ENCODE measurements at regions not wholly inside any gene's neighbourhood (a gene's known extent, or its start where the extent isn't known, plus 50 kb on each side); places are given as distances from the start of the nearest gene placed in this dataset.

DNA sequence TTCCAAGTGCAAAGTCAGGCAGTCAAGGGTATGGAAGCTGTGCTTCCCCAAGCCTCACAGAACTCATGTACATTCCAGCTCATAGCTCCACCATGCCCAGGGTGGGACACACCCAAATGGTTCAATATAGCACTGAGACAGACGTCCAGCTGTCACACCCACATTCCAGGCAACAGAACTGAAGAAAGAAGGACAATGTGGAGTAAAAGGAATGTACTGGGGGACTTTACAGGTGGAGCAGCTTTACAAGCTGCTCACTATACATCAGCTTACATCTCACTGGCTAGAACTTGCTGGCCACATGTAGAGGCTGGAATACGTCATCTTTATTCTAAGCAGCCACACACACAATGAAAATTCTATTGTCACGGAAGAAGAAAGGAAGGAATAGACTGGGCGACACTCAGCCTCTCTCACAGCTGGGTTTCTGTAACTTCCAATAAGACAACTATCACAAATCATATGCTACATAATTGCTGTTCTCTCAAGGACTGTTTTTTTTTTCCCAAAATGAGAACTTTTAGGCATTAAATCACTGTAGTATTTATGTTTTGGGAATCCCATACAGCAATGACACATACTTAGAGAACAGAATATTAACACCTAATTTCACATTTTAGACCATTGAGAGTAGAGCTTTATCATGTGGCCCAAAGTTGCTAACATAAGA is 86.1 kb downstream of the KLF12 start:
- H3K27me3 ChIP-seq (ENCODE audit: control insufficient read depth, insufficient read depth, low read length): no peaks in the 10 kb centered on the region
- no peaks in the 10 kb centered on the region for H3K36me3 ChIP-seq (ENCODE audit: control insufficient read depth, insufficient read depth, low read length)
- H3K27ac ChIP-seq (ENCODE audit: low read depth, low read length): peak overlapping the region; percentile 33
- no peaks in the 10 kb centered on the region for H3K9me3 ChIP-seq (ENCODE audit: control insufficient read depth, insufficient read depth, low read length)
- WGBS (ENCODE audit: insufficient coverage): no CpG with 5 or more reads among the region's 4 CpGs
- peak in 1 of 6 donors; percentile 6 for DNase-seq (ENCODE audit: low read depth in 4 of 6, low spot score in 6 of 6)
- no peaks in the 10 kb centered on the region for H3K4me1 ChIP-seq (ENCODE audit: control insufficient read depth, insufficient read depth, low read length)
- no peak overlapping the region for H3K4me3 ChIP-seq (ENCODE audit: low read depth, low read length)

DNA sequence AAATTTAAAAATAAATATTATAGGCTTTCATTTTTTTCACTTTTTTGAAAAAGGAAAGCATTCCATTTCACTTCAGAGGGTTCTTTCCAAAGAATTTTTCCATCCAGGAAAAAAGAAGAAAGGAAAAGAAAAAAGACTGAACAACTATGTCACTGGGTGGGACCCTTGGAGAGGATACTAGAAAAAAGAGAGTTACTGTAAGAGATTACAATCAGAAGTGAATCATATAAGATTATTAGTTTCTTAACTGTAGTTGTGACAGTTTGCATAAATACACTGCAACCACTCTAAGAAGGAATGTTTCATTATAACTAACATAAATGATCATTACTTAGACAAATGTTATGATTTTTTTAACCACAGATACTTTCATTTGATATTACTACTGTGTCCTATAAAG is 87.8 kb downstream of the KLF12 start:
- Histone ChIP-seq H3K27ac (ENCODE audit: low read depth, low read length) (no peak overlapping the region), H3K9me3 (ENCODE audit: control insufficient read depth, insufficient read depth, low read length) (no peaks in the 10 kb centered on the region), H3K27me3 (ENCODE audit: control insufficient read depth, insufficient read depth, low read length) (no peaks in the 10 kb centered on the region), H3K4me3 (ENCODE audit: low read depth, low read length) (no peak overlapping the region), H3K36me3 (ENCODE audit: control insufficient read depth, insufficient read depth, low read length) (no peaks in the 10 kb centered on the region), H3K4me1 (ENCODE audit: control insufficient read depth, insufficient read depth, low read length) (no peaks in the 10 kb centered on the region)
- no peak for DNase-seq (ENCODE audit: low read depth in 4 of 6, low spot score in 6 of 6)

DNA sequence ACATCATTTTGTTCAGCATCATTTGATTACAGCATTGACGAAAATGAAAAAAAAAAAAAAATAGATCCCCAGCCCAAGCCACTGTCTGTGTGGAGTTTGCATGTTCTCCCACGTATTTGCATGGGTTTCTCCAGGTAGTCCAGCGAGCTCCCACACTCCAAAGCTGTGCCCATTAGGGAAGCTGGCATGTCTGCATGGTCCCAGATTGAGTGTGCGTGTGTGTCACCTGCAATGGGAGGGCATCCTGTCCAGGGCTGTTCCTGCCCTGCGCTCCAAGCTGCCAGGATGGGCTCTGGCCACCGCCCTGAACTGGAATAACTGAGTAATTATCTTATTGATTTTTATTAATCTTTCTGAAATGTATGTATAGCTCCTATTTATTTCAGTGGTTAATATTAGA is 88.6 kb downstream of the KLF12 start:
- Histone ChIP-seq H3K27me3 (ENCODE audit: control insufficient read depth, insufficient read depth, low read length) (no peaks in the 10 kb centered on the region), H3K4me1 (ENCODE audit: control insufficient read depth, insufficient read depth, low read length) (no peaks in the 10 kb centered on the region), H3K9me3 (ENCODE audit: control insufficient read depth, insufficient read depth, low read length) (no peaks in the 10 kb centered on the region), H3K27ac (ENCODE audit: low read depth, low read length) (no peak overlapping the region), H3K36me3 (ENCODE audit: control insufficient read depth, insufficient read depth, low read length) (no peaks in the 10 kb centered on the region), H3K4me3 (ENCODE audit: low read depth, low read length) (no peak overlapping the region)
- no peak for DNase-seq (ENCODE audit: low read depth in 4 of 6, low spot score in 6 of 6)
- WGBS (ENCODE audit: insufficient coverage): 100% methylated on average over 4 of the region's 6 CpGs

DNA sequence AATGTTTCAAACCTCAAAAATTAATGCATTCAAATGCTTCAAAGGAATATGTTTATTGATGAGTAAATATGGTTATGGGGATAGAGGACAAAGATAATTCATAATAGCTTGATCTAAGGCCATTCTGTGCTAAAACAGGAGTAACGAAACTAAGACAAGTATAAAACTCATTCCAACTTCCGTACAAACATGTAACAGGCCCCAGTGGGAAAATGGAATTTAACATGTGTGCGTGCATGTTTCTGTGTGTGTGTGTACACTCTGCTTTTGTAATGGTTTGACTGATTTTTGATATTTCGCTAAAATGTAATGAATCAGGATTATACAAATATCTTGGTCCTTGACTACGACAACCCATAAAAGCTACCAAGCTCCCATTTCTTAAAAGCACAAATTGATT is 91.0 kb downstream of the KLF12 start:
- DNase-seq (ENCODE audit: low read depth in 4 of 6, low spot score in 6 of 6): no peak
- Histone ChIP-seq H3K36me3 (ENCODE audit: control insufficient read depth, insufficient read depth, low read length) (no peaks in the 10 kb centered on the region), H3K4me1 (ENCODE audit: control insufficient read depth, insufficient read depth, low read length) (no peaks in the 10 kb centered on the region), H3K27ac (ENCODE audit: low read depth, low read length) (no peak overlapping the region), H3K4me3 (ENCODE audit: low read depth, low read length) (no peak overlapping the region), H3K27me3 (ENCODE audit: control insufficient read depth, insufficient read depth, low read length) (no peaks in the 10 kb centered on the region), H3K9me3 (ENCODE audit: control insufficient read depth, insufficient read depth, low read length) (no peaks in the 10 kb centered on the region)
- WGBS (ENCODE audit: insufficient coverage): no CpG with 5 or more reads among the region's 5 CpGs

DNA sequence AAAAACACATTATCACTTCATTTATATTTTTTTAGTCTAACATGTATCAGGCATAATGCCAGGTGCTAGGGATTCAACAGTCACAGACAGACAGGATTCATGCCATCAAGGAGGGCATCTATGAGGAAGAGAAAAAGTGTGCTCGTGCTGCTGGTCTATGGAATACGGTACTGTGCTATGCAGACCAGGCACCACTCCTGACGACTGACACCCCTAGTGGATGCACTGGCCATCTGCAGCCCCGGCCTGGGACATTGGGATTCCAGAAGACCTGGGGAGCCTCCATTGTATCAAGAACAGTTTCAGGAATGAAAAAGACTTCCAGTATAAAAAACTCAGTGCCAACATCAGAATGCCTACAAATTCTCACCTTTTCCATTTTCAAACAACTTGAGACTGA is 94.0 kb downstream of the KLF12 start:
- no peaks in the 10 kb centered on the region for H3K9me3 ChIP-seq (ENCODE audit: control insufficient read depth, insufficient read depth, low read length)
- H3K27me3 ChIP-seq (ENCODE audit: control insufficient read depth, insufficient read depth, low read length): no peaks in the 10 kb centered on the region
- H3K4me1 ChIP-seq (ENCODE audit: control insufficient read depth, insufficient read depth, low read length): no peaks in the 10 kb centered on the region
- WGBS (ENCODE audit: insufficient coverage): 28% methylated on average over 4 of the region's 4 CpGs
- H3K36me3 ChIP-seq (ENCODE audit: control insufficient read depth, insufficient read depth, low read length): no peaks in the 10 kb centered on the region
- H3K27ac ChIP-seq (ENCODE audit: low read depth, low read length): no peak overlapping the region
- DNase-seq (ENCODE audit: low read depth in 4 of 6, low spot score in 6 of 6): no peak
- H3K4me3 ChIP-seq (ENCODE audit: low read depth, low read length): no peak overlapping the region

DNA sequence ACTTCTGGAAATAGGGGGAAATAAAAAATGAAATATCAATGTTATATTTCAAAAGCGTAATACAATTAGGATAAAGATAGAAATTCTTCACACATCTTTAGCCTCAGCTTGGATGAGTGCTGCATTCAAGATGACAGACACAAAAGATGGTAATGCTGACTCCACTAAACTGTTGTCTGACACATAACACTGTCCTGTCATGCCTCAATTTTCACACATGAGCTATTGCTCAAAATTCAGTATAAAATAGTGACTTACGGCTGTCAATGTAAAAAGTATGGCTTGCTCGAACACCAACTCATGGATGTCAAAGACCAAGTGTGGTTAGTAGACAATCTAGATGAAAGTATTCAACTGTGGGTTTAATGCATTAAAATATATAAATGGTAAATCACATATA is 94.5 kb downstream of the KLF12 start:
- no CpG with 5 or more reads among the region's 3 CpGs for WGBS (ENCODE audit: insufficient coverage)

DNA sequence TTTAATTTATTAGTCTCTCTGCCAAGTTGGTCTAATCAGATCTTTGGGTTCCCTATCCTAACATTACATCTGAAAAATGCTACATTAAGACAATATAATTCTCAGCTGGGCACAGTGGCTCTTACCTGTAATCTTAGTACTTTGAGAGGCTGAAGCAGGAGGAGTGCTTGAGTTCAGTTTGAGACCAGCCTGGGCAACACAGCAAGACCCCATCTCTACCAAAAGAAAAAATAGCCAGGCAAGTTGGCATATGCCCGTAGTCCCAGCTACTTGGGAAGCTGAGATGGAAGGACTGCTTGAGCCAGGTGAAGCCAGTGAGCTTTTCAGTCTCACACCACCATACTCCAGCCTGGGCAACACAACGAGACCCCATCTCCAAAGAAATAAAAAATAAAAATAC is 95.0 kb downstream of the KLF12 start:
- Histone ChIP-seq H3K4me1 (ENCODE audit: control insufficient read depth, insufficient read depth, low read length) (no peaks in the 10 kb centered on the region), H3K9me3 (ENCODE audit: control insufficient read depth, insufficient read depth, low read length) (no peaks in the 10 kb centered on the region), H3K36me3 (ENCODE audit: control insufficient read depth, insufficient read depth, low read length) (no peaks in the 10 kb centered on the region), H3K4me3 (ENCODE audit: low read depth, low read length) (no peak overlapping the region), H3K27me3 (ENCODE audit: control insufficient read depth, insufficient read depth, low read length) (no peaks in the 10 kb centered on the region), H3K27ac (ENCODE audit: low read depth, low read length) (no peak overlapping the region)
- WGBS (ENCODE audit: insufficient coverage): no CpG with 5 or more reads among the region's 2 CpGs
- DNase-seq (ENCODE audit: low read depth in 4 of 6, low spot score in 6 of 6): no peak

More for the DNA sequence above, 94.5 kb downstream of the KLF12 start:
- H3K4me1 ChIP-seq (ENCODE audit: control insufficient read depth, insufficient read depth, low read length): no peaks in the 10 kb centered on the region
- no peaks in the 10 kb centered on the region for H3K9me3 ChIP-seq (ENCODE audit: control insufficient read depth, insufficient read depth, low read length)
- H3K27ac ChIP-seq (ENCODE audit: low read depth, low read length): no peak overlapping the region
- H3K4me3 ChIP-seq (ENCODE audit: low read depth, low read length): no peak overlapping the region
- no peak for DNase-seq (ENCODE audit: low read depth in 4 of 6, low spot score in 6 of 6)
- no peaks in the 10 kb centered on the region for H3K27me3 ChIP-seq (ENCODE audit: control insufficient read depth, insufficient read depth, low read length)
- no peaks in the 10 kb centered on the region for H3K36me3 ChIP-seq (ENCODE audit: control insufficient read depth, insufficient read depth, low read length)

DNA sequence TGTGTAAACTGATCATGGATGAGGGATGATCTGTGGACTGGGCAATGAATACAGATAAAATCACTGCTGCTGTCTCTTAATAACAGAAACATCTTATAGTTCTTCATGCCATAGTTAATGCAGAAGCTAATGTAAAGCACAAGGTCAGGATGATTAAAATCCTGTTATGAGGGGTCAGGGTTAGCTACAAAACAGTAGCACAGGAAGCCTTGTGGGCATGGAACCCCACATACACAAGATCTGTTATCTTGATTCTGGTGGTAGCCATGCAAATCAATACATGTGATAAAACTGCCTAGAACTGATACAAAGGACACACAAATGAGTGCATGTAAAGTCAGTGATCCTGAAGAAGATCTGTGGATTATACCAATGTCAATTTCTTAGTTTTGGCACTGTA is 96.4 kb downstream of the KLF12 start:
- Histone ChIP-seq H3K9me3 (ENCODE audit: control insufficient read depth, insufficient read depth, low read length) (no peaks in the 10 kb centered on the region), H3K27me3 (ENCODE audit: control insufficient read depth, insufficient read depth, low read length) (no peaks in the 10 kb centered on the region), H3K4me1 (ENCODE audit: control insufficient read depth, insufficient read depth, low read length) (no peaks in the 10 kb centered on the region), H3K4me3 (ENCODE audit: low read depth, low read length) (no peak overlapping the region), H3K27ac (ENCODE audit: low read depth, low read length) (no peak overlapping the region), H3K36me3 (ENCODE audit: control insufficient read depth, insufficient read depth, low read length) (no peaks in the 10 kb centered on the region)
- no peak for DNase-seq (ENCODE audit: low read depth in 4 of 6, low spot score in 6 of 6)

DNA sequence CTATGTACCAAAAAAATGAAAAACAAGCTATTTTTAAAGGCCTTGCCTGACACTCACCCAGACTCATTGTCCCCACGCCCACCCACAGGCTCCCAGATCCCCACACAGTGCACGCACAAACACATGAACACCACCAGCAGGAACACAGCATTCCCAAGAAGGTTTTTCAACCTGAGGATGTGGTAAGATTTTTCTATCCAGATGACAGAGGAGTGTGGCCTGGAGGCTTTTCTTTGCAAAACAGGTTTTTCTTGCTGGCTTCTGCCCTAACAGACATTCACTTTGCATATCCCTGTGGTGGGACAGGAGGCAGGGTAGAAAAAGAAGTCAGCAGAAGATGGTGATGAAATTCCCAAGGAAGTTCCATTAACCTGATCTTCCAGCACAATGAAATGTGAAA is 97.8 kb downstream of the KLF12 start:
- no peak overlapping the region for H3K27ac ChIP-seq (ENCODE audit: low read depth, low read length)
- H3K27me3 ChIP-seq (ENCODE audit: control insufficient read depth, insufficient read depth, low read length): no peaks in the 10 kb centered on the region
- H3K36me3 ChIP-seq (ENCODE audit: control insufficient read depth, insufficient read depth, low read length): no peaks in the 10 kb centered on the region
- no peak overlapping the region for H3K4me3 ChIP-seq (ENCODE audit: low read depth, low read length)
- no CpG with 5 or more reads among the region's 2 CpGs for WGBS (ENCODE audit: insufficient coverage)
- H3K9me3 ChIP-seq (ENCODE audit: control insufficient read depth, insufficient read depth, low read length): no peaks in the 10 kb centered on the region
- H3K4me1 ChIP-seq (ENCODE audit: control insufficient read depth, insufficient read depth, low read length): no peaks in the 10 kb centered on the region
- DNase-seq (ENCODE audit: low read depth in 4 of 6, low spot score in 6 of 6): no peak

DNA sequence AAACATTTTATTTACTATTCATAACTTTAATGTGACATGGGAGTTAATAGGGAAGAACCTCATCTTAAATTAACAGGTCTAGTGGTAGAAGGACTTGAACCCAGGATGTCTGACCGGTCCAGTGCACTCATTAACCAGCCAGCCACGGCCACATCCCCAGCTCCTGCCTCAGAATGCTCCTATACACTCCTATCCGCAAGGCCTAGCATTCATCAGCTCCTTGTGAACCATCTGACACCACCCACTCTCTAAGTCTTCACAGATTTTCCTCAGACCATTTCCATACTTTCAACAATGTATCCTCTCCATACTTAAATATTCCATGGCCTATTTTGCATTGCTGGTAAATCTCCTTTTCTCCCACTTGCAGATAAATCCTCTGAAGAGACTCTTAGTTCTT is 98.3 kb downstream of the KLF12 start:
- 81% methylated on average over 3 of the region's 3 CpGs for WGBS (ENCODE audit: insufficient coverage)
- no peak overlapping the region for H3K4me3 ChIP-seq (ENCODE audit: low read depth, low read length)
- no peak for DNase-seq (ENCODE audit: low read depth in 4 of 6, low spot score in 6 of 6)

More for the DNA sequence above, 98.3 kb downstream of the KLF12 start:
- Histone ChIP-seq H3K27ac (ENCODE audit: low read depth, low read length) (no peak overlapping the region), H3K27me3 (ENCODE audit: control insufficient read depth, insufficient read depth, low read length) (no peaks in the 10 kb centered on the region), H3K4me1 (ENCODE audit: control insufficient read depth, insufficient read depth, low read length) (no peaks in the 10 kb centered on the region), H3K9me3 (ENCODE audit: control insufficient read depth, insufficient read depth, low read length) (no peaks in the 10 kb centered on the region), H3K36me3 (ENCODE audit: control insufficient read depth, insufficient read depth, low read length) (no peaks in the 10 kb centered on the region)

All from spinal cord (tissue), 9 donors.